HG02642 (cell line): ENCODE measurements at regions not wholly inside any gene's neighbourhood (a gene's known extent, or its start where the extent isn't known, plus 50 kb on each side); places are given as distances from the start of the nearest gene placed in this dataset.

ENCODE experiments used
- ATAC-seq: cut with Tn5 transposase; IDR thresholded peaks from one replicate; pipeline ENCODE4 v1.9.1; 2021; ENCODE audit warnings: mild to moderate bottlenecking; ENCODE audit not compliant: unreplicated experiment, poor library complexity

DNA sequence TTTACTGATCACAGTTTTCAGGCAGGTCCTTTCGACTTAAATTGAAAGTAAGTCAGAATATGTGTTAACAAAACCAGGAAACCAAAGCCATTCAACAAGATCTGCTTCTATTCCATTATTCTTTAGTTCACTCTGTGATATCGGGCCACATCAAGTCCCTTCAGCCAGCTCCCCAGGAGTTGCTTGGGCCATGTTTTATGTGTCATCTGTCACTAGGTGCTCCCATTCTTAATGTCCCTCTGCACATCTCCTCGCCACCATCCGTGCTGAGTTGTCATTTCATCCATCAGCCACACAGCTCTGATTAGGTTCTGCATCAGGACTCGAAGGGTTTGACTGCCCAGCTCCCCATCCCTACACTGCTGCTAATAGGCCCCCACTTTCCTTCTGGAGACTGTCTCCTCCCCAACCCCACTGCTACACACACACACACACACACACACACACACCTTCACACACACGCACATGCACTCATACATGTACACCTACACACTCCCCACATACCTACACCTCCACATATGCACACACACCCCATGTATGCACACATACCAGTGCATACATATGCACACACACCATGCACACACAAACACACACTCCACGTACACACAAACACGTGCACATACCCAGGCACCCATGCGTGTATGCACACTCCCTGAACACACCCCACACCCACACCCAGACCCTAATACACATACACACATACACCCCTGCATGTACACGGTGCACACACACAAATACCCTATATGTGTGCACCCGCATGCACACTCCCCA is 143.3 kb upstream of the GMDS start:
- no peak for ATAC-seq

GRCh38 chr6:2387445-2387844 is 142.0 kb upstream of the GMDS start:
- no peak for ATAC-seq

GRCh38 chr6:2385471-2385983 is 140.1 kb upstream of the GMDS start:
- ATAC-seq, result no peak

GRCh38 chr6:2384528-2384927 is 139.1 kb upstream of the GMDS start:
- ATAC-seq, result no peak

DNA sequence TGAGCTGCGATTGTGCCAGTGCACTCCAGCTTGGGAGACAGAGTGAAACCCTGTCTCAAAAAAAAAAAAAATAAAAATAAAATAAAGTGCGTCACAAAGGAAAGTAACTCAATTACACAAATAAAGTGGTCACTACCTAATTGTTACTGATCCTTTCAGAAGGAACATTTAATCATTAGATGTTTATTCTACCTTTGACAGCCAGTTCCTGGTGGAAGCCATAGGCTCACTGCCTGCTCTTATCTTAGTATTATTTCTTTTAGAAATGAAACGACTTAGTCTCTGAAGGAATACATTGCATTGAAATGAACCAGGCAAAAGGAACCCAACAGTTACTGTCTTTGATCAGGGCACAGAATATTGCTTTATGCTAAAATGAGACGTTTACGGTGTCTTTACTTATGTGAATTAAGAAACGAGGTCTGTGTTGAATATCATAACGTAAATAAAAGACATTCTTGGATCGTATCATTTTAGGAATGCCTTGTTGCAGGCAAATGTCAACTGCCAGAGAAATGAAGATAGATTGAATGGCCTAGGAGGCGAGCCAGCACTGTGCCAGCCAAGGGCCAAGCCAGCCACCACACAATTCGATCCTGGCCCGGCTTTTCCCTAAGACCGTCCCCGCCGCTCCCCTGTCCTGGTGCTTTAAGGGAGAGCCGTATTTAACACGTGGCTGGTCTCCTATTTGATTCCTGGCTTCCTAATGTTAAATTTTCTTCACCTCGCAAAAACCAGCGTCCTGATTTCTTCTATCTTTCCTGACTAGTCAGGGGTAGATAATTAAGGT is 136.7 kb upstream of the GMDS start:
- no peak for ATAC-seq

DNA sequence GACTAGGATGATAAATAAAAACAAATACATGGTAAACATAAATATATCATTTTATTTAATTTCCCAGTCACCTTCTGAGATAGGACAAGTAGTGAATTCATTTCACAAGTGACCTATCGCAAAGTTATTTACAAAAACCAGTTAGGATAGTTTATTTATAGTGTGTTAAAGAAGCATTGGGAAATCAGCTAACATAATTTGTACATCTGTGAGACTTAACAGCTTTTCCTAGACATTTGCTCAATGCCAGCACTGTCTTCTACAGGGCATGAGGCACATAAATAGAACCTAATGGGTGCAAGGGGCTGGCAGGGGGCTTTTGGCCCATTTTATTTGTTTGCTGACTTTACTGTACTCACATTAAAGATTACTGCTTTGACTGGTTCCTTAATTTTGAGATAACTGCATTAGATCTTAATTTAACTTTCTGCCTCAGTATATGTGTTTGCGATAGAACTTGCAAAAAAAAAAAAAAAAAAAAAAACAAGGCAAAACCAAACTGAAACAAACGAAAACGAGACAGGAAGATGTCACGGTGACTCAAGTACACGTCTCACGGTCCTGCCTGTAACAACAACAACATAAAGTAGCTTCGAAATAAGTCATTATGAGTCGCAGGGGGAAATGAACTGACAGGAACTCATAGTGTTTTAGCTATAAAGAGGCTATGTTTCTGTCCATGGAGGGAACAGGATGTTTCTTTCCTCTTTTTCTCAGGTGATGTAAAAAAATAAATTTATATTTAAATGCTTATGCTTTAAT is 133.7 kb upstream of the GMDS start:
- ATAC-seq, result no peak

DNA sequence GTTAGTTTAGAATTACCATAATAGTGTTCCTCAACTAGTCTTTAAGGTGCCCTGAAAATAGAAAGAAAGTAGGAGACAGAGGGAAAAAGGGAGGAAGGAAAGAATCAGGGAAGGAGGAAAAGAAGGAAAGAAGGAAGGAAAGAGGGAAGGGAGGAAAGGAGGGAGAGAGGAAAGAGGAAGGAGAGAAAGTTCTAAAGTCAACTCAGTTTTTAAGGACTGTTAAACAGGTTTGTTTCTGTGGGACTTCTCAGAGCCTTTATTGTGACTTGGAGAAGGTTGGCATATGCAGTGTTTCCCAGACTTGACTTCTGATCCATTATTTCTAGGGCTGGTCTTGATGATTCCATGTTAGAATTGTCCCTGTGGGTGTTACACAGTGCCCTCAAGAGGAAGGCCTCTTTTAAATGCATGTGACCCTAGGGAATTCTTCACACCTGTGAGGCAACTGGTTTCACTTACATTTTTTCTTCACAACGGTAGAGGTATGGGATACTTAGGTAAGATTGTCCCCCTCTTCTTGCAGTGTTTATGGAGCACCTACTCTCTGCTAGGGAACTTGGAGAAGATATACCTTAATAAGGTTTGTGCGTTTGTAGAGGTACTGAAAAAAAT is 132.7 kb upstream of the GMDS start:
- ATAC-seq, result no peak

- no peak for ATAC-seq
Observed at GRCh38 chr6:2376429-2377355, 131.3 kb upstream of the GMDS start.

DNA sequence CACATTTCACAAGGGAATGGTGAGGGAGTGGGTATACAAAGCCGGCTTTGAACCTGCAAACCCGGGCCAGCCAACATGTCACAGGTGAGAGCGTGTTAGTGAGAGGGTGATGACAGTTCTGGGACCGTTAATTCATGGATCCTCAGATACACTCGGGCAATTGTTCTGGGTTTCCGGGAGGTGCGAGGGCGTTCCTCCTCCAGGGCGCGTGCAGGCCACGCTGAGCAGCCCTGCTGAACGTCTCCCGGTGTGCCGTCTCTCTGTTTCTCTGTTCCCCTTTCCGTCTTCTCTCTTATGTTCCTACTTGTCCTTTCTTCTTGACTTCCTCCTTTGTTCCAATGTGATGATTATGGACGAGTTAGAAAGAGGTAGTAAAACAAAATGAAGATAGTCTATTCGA is 130.0 kb upstream of the GMDS start:
- ATAC-seq, result no peak

DNA sequence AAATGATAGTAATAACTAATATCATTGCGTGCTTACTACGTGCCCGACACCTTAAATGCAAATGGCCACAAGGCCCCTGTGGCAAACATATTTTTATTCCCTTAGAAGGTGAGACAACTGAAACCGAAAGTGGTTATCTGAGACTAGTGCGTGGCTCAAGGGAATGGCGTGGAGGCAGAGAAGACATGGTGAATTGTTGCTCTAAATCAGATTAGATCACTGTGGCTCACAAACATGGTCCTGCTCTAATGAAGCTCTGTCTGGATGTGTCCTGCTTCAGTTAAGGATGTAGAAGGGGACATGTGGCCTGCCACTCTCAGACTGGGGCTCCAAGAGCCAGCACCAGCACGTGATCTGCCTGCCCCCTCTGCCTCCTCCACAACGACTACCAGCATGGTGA is 124.2 kb upstream of the GMDS start:
- ATAC-seq, result no peak

GRCh38 chr6:2363211-2363610 is 117.8 kb upstream of the GMDS start:
- no peak for ATAC-seq

DNA sequence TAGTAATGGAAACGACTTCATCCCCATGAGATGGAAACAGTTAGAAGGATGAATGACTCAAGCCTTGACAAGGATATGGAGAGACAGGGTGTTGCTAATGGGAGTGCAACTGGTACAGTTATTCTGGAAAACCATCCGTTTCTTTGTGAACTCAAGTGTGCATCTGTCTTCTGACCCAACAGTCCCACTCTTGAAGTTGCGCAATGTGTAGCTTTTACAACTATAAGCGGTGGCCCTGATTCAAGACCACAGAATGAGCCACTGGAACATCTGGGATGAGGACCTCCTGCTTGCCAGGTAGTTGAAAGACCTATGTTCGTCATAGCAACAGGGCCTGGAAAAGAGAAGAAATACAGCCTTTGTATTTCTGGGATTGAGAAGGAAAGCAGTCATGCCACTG is 115.8 kb upstream of the GMDS start:
- no peak for ATAC-seq

GRCh38 chr6:2360716-2361115 is 115.3 kb upstream of the GMDS start:
- no peak for ATAC-seq

DNA sequence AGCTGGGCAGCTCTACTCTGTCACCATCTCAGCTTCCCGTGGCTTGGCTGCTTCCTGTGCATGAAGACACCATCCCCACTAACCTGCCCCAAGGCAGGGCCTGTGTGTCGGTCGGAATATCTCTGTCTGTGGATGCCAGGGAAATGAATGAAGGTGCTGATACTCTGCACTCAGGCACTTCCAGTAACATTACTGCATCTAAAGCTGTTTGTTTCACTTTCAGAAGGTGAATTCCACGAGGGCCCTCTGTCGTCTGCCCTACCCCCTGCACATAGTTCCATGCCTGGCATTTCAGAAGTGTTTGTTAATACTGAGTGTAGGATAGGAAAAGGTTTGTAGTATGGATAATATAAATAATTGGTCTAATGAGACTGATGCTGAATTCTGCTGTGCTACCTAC is 114.7 kb upstream of the GMDS start:
- ATAC-seq, result no peak

- ATAC-seq, result no peak
Observed at GRCh38 chr6:2355150-2355549, 109.7 kb upstream of the GMDS start.

DNA sequence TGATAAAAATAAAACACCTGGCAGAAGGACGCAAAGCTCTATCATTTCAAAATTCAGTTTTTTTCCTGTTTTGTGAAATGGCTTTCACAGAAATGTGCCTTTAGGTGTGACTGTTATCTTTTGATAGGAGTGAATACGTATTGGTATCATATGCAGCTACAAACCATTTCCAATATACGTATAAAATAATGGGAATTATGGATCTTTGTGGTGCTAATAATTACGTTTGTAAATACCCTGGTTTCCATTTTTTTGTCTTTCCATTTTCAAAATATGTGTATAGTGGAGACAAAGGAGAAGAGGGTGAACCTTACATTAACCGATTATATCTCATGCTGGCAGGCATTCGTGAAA is 108.7 kb upstream of the GMDS start:
- ATAC-seq, result no peak

DNA sequence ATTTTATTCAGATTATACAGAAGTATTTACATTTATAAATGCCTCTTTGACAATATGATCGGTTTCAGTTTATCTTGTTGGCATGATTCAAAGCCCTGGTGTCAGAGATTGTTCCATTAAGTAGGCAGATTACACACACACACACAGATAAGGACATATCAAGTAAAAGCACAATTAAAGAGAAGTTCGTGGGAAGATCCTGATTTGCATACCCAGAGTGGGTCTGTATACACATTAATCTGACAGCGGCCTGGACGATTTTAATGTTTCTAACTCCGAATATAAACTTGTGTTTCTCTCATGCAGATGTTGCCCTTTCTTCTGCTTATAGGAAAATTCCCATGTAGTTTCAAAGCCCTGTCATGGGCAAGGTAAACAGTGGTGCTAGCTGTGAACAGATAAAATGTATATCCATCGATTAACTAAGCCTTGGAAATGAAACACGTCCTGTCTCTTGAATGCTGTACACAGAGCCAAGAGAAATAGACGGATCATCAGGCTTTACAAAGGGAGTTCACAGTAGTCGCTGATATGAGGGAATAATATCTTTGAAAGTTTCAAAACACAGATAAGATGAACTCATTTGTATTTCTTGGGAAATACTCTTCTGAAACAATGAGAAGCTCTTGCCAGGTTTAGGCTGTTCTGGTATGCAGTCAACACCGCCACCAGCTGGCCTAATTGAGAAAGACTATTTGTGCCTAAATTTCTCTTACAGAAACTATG is 108.2 kb upstream of the GMDS start:
- no peak for ATAC-seq

DNA sequence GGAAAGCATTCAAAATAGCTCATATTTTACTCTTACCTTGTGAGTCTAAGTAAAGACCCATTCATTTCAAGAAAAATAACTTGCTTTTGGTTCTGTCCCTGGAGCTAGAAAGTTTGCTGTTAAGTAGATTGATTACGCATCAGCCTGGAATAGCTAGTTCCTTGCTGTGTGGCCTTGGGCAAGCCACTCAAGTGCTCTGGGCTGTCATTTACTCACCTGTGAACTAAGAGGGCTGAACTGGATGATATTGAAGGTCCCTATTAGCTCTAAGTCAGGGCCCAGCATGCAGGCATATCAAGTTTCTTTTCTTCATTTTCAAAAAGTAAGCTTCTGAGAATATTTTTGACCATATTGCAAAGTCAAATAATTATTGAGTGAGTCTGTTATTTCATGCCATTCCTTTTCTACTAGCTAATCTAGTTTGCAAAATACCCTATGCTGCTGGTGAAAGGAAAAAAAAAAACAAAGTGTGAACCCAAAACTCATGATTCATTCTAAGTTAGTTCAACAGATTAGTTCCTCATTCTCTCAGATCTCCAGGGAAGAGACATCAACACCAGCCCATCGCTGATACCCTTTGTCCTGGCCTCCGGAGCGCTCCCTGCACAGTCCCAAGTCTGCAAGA is 106.5 kb upstream of the GMDS start:
- no peak for ATAC-seq
